ENCODE measurements at regions not wholly inside any gene's neighbourhood (a gene's known extent, or its start where the extent isn't known, plus 50 kb on each side); places are given as distances from the start of the nearest gene placed in this dataset.
"Not testable (repeated sequence)": the region's sequence is repeated elsewhere in the genome, so short reads cannot be mapped to it uniquely, and the experiment has no call there.

- Histone ChIP-seq H3K36me3 (ENCODE audit: control insufficient read depth, insufficient read depth, low read length) (no peaks in the 10 kb centered on the region), H3K4me3 (replicated peaks; ENCODE audit: low read depth, low read length) (no peak overlapping the region), H3K27me3 (replicated peaks; ENCODE audit: control insufficient read depth, insufficient read depth, low read length) (no peaks in the 10 kb centered on the region; the same call in none of the 2 replicates)
- TF ChIP-seq CTCF (IDR thresholded peaks at IDR 0.05; ENCODE audit: insufficient read depth, low read length, poor library complexity, severe bottlenecking) = no peak
- DNase-seq (ENCODE audit: extremely low read depth, insufficient read length) = no peak
Measured at GRCh38 chr5:157978061-157978460, 119.1 kb upstream of the CLINT1 start.

- H3K36me3 ChIP-seq (ENCODE audit: control insufficient read depth, insufficient read depth, low read length) = no peaks in the 10 kb centered on the region
- no peaks in the 10 kb centered on the region; the same call in none of the 2 replicates for H3K27me3 ChIP-seq (replicated peaks; ENCODE audit: control insufficient read depth, insufficient read depth, low read length)
- TF ChIP-seq CTCF (IDR thresholded peaks at IDR 0.05; ENCODE audit: insufficient read depth, low read length, poor library complexity, severe bottlenecking) = no peak
- H3K4me3 ChIP-seq (replicated peaks; ENCODE audit: low read depth, low read length) = no peak overlapping the region
- no peak for DNase-seq (ENCODE audit: extremely low read depth, insufficient read length)
Measured at GRCh38 chr5:157976429-157976828, 117.5 kb upstream of the CLINT1 start.

DNA sequence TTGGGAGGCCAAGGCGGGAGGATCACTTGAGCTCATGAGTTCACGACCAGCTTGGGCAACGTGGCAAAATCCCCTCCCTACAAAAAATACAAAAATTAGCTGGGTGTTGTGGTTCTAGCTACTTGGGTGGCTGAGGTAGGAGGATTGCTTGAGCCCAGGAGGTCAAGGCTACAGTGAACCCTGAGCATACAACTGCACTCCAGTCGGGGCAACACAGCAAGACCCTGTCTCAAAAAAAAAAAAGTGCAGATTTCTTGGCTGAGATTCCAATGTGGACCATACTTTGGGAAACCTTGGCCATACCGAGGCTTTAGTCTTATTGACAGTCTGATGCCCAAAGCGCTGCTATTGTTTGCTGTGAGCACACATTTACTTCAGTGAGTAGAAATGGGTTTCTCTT, 113.6 kb upstream of the CLINT1 start:
- no peak for DNase-seq (ENCODE audit: extremely low read depth, insufficient read length)
- no peak for TF ChIP-seq CTCF (IDR thresholded peaks at IDR 0.05; ENCODE audit: insufficient read depth, low read length, poor library complexity, severe bottlenecking)
- no peak overlapping the region for H3K4me3 ChIP-seq (replicated peaks; ENCODE audit: low read depth, low read length)
- no peaks in the 10 kb centered on the region; the same call in 1 of the 2 replicates for H3K27me3 ChIP-seq (replicated peaks; ENCODE audit: control insufficient read depth, insufficient read depth, low read length)
- H3K36me3 ChIP-seq (ENCODE audit: control insufficient read depth, insufficient read depth, low read length) = no peaks in the 10 kb centered on the region

- no peak overlapping the region for H3K4me3 ChIP-seq (replicated peaks; ENCODE audit: low read depth, low read length)
- DNase-seq (ENCODE audit: extremely low read depth, insufficient read length) = no peak
- no peaks in the 10 kb centered on the region; the same call in 1 of the 2 replicates for H3K27me3 ChIP-seq (replicated peaks; ENCODE audit: control insufficient read depth, insufficient read depth, low read length)
- no peaks in the 10 kb centered on the region for H3K36me3 ChIP-seq (ENCODE audit: control insufficient read depth, insufficient read depth, low read length)
- no peak for TF ChIP-seq CTCF (IDR thresholded peaks at IDR 0.05; ENCODE audit: insufficient read depth, low read length, poor library complexity, severe bottlenecking)
Measured at GRCh38 chr5:157971571-157972216, 112.7 kb upstream of the CLINT1 start.

DNA sequence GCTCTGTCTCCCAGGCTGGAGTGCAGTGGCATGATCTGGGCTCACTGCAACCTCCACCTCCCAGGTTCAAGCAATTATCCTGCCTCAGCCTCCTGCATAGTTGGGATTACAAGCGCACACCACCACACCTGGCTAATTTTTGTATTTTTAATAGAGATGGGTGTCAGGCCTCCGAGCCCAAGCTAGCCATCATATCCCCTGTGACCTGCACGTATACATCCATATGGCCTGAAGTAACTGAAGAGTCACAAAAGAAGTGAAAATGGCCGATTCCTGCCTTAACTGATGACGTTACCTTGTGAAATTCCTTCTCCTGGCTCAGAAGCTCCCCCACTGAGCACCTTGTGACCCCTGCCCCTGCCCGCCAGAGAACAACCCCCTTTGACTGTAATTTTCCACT, 109.6 kb upstream of the CLINT1 start:
- H3K4me3 ChIP-seq (replicated peaks; ENCODE audit: low read depth, low read length); DNase-seq (ENCODE audit: extremely low read depth, insufficient read length); H3K36me3 ChIP-seq (ENCODE audit: control insufficient read depth, insufficient read depth, low read length); H3K27me3 ChIP-seq (replicated peaks; ENCODE audit: control insufficient read depth, insufficient read depth, low read length): not testable (repeated sequence)

- Histone ChIP-seq H3K27me3 (replicated peaks; ENCODE audit: control insufficient read depth, insufficient read depth, low read length) (no peaks in the 10 kb centered on the region; the same call in 1 of the 2 replicates), H3K4me3 (replicated peaks; ENCODE audit: low read depth, low read length) (no peak overlapping the region), H3K36me3 (ENCODE audit: control insufficient read depth, insufficient read depth, low read length) (no peaks in the 10 kb centered on the region)
- no peak for TF ChIP-seq CTCF (IDR thresholded peaks at IDR 0.05; ENCODE audit: insufficient read depth, low read length, poor library complexity, severe bottlenecking)
- DNase-seq (ENCODE audit: extremely low read depth, insufficient read length) = no peak
Measured at GRCh38 chr5:157965989-157966388, 107.0 kb upstream of the CLINT1 start.

Data from GM06990 (cell line).